ENCODE measurements at regions not wholly inside any gene's neighbourhood (a gene's known extent, or its start where the extent isn't known, plus 50 kb on each side); places are given as distances from the start of the nearest gene placed in this dataset.
A peak's percentile ranks its signal among the peaks of the same experiment; 100 is the strongest.
"Not testable (repeated sequence)": the region's sequence is repeated elsewhere in the genome, so short reads cannot be mapped to it uniquely, and the experiment has no call there.

- dilution Hi-C loops (cut with MboI; ENCODE audit: extremely low pct_ligation_motif_present, low sequenced_read_pairs) = not testable (repeated sequence)
These were observed 303.9 kb downstream of the CCDC74A start for GRCh38 chr2:131831450-131832208.

DNA sequence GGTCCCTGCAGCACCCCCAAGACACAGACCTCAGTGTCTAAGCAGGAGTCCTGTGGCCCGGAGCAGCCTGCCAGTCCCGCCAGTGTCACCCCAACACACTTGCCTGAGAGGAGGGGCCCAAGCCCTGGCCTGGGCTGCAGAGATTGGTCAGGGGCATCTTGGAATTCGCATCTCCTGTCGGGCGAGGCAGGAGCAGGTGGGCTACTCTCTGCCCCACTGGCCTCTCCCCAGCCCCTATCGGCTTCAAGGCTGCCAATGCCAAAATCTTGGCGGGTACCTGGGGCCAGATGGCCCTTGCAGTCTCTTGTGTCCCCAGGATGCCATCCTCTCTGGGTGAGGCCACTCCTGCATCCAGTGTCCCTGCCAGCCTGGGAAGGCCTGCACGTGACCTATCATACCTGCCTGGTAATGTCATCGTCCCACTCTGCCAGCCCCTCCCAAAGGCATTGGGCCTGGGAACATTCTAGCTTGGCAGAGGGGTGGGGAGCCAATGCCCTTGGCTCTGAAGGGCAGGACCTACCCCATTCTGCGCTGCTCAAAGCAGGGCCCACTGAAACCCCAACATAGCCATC, 304.6 kb downstream of the CCDC74A start:
- H3K9me1 ChIP-seq (replicated peaks; ENCODE audit: control insufficient read depth, extremely low read depth, insufficient read depth, low read length); H3K27ac ChIP-seq (ENCODE audit: insufficient read depth, low read depth, low read length); H3K79me2 ChIP-seq (ENCODE audit: control insufficient read depth, insufficient read depth, low read length); H3K27me3 ChIP-seq (ENCODE audit: control insufficient read depth in 2 of 2, insufficient read depth in 2 of 2, low read length in 2 of 2); POLR2A ChIA-PET; BruUV-seq (replicated peaks); H3K4me3 ChIP-seq (replicated peaks in 1 of 3; ENCODE audit: insufficient read depth in 1 of 3, low read depth in 1 of 3, low read length in 3 of 3); FAIRE-seq; intact Hi-C loops (cut with micrococcal nuclease); dilution Hi-C loops (cut with MboI; ENCODE audit: extremely low pct_ligation_motif_present, low sequenced_read_pairs); H2AFZ ChIP-seq (ENCODE audit: low read depth, low read length); H3K4me2 ChIP-seq (ENCODE audit: insufficient read depth, low read length); H3K9ac ChIP-seq (replicated peaks; ENCODE audit: extremely low read depth, insufficient read depth, low read length); H3K4me1 ChIP-seq (ENCODE audit: control insufficient read depth, extremely low read depth, insufficient read depth, low read length); DNase-seq (ENCODE audit: low read depth, low spot score); H4K20me1 ChIP-seq (replicated peaks; ENCODE audit: control insufficient read depth, extremely low read depth, insufficient read depth, low read length); H3K36me3 ChIP-seq (ENCODE audit: control insufficient read depth in 2 of 2, extremely low read depth in 1 of 2, insufficient read depth in 2 of 2, low read length in 2 of 2); H3K9me3 ChIP-seq (replicated peaks; ENCODE audit: control insufficient read depth, insufficient read depth, low read length); CTCF ChIA-PET: not testable (repeated sequence)

More at GRCh38 chr2:131831450-131832208, 303.9 kb downstream of the CCDC74A start:
- H4K20me1 ChIP-seq (replicated peaks; ENCODE audit: control insufficient read depth, extremely low read depth, insufficient read depth, low read length); CTCF ChIA-PET; H3K9me1 ChIP-seq (replicated peaks; ENCODE audit: control insufficient read depth, extremely low read depth, insufficient read depth, low read length); FAIRE-seq; H3K79me2 ChIP-seq (ENCODE audit: control insufficient read depth, insufficient read depth, low read length); H3K27me3 ChIP-seq (ENCODE audit: control insufficient read depth in 2 of 2, insufficient read depth in 2 of 2, low read length in 2 of 2); POLR2A ChIA-PET; H3K9ac ChIP-seq (replicated peaks; ENCODE audit: extremely low read depth, insufficient read depth, low read length); H3K4me1 ChIP-seq (ENCODE audit: control insufficient read depth, extremely low read depth, insufficient read depth, low read length); H3K27ac ChIP-seq (ENCODE audit: insufficient read depth, low read depth, low read length); H2AFZ ChIP-seq (ENCODE audit: low read depth, low read length); intact Hi-C loops (cut with micrococcal nuclease); DNase-seq (ENCODE audit: low read depth, low spot score); H3K4me2 ChIP-seq (ENCODE audit: insufficient read depth, low read length); BruUV-seq (replicated peaks); H3K4me3 ChIP-seq (replicated peaks in 1 of 3; ENCODE audit: insufficient read depth in 1 of 3, low read depth in 1 of 3, low read length in 3 of 3); H3K9me3 ChIP-seq (replicated peaks; ENCODE audit: control insufficient read depth, insufficient read depth, low read length); H3K36me3 ChIP-seq (ENCODE audit: control insufficient read depth in 2 of 2, extremely low read depth in 1 of 2, insufficient read depth in 2 of 2, low read length in 2 of 2): not testable (repeated sequence)
- TF ChIP-seq CTCF (IDR thresholded peaks at IDR 0.05; ENCODE audit: extremely low read depth in 1 of 2, insufficient read depth in 1 of 2, low read depth in 1 of 2, low read length in 2 of 2) = peak in 1 of 2 donors; percentile 17

GRCh38 chr2:131832917-131833316, 305.2 kb downstream of the CCDC74A start:
- dilution Hi-C loops (cut with MboI; ENCODE audit: extremely low pct_ligation_motif_present, low sequenced_read_pairs); H3K4me2 ChIP-seq (ENCODE audit: insufficient read depth, low read length); H3K36me3 ChIP-seq (ENCODE audit: control insufficient read depth in 2 of 2, extremely low read depth in 1 of 2, insufficient read depth in 2 of 2, low read length in 2 of 2); FAIRE-seq; BruUV-seq (replicated peaks); DNase-seq (ENCODE audit: low read depth, low spot score); H3K79me2 ChIP-seq (ENCODE audit: control insufficient read depth, insufficient read depth, low read length); H3K4me1 ChIP-seq (ENCODE audit: control insufficient read depth, extremely low read depth, insufficient read depth, low read length); H3K9me1 ChIP-seq (replicated peaks; ENCODE audit: control insufficient read depth, extremely low read depth, insufficient read depth, low read length); H3K27ac ChIP-seq (ENCODE audit: insufficient read depth, low read depth, low read length); POLR2A ChIA-PET; H3K9me3 ChIP-seq (replicated peaks; ENCODE audit: control insufficient read depth, insufficient read depth, low read length); H3K27me3 ChIP-seq (ENCODE audit: control insufficient read depth in 2 of 2, insufficient read depth in 2 of 2, low read length in 2 of 2); H4K20me1 ChIP-seq (replicated peaks; ENCODE audit: control insufficient read depth, extremely low read depth, insufficient read depth, low read length); intact Hi-C loops (cut with micrococcal nuclease); H3K9ac ChIP-seq (replicated peaks; ENCODE audit: extremely low read depth, insufficient read depth, low read length); H2AFZ ChIP-seq (ENCODE audit: low read depth, low read length); H3K4me3 ChIP-seq (replicated peaks in 1 of 3; ENCODE audit: insufficient read depth in 1 of 3, low read depth in 1 of 3, low read length in 3 of 3); CTCF ChIA-PET: not testable (repeated sequence)
